ENCODE measurements at regions not wholly inside any gene's neighbourhood (a gene's known extent, or its start where the extent isn't known, plus 50 kb on each side); places are given as distances from the start of the nearest gene placed in this dataset.
A peak's percentile ranks its signal among the peaks of the same experiment; 100 is the strongest.

GRCh38 chr6:148602136-148602535, 144.7 kb upstream of the UST start:
- Mint-ChIP-seq H3K27ac (ENCODE audit: low read depth, unreplicated experiment) (no peak overlapping the region), H3K9me3 (ENCODE audit: unreplicated experiment) (peaks cover 8% of the 10 kb centered on the region), H3K36me3 (ENCODE audit: insufficient read depth, unreplicated experiment) (no peaks in the 10 kb centered on the region), H3K27me3 (ENCODE audit: insufficient read depth, unreplicated experiment) (no peaks in the 10 kb centered on the region), H3K4me1 (ENCODE audit: insufficient read depth, unreplicated experiment) (no peaks in the 10 kb centered on the region), H3K4me3 (ENCODE audit: unreplicated experiment) (no peak overlapping the region)
- TF ChIP-seq, protein P1, sequence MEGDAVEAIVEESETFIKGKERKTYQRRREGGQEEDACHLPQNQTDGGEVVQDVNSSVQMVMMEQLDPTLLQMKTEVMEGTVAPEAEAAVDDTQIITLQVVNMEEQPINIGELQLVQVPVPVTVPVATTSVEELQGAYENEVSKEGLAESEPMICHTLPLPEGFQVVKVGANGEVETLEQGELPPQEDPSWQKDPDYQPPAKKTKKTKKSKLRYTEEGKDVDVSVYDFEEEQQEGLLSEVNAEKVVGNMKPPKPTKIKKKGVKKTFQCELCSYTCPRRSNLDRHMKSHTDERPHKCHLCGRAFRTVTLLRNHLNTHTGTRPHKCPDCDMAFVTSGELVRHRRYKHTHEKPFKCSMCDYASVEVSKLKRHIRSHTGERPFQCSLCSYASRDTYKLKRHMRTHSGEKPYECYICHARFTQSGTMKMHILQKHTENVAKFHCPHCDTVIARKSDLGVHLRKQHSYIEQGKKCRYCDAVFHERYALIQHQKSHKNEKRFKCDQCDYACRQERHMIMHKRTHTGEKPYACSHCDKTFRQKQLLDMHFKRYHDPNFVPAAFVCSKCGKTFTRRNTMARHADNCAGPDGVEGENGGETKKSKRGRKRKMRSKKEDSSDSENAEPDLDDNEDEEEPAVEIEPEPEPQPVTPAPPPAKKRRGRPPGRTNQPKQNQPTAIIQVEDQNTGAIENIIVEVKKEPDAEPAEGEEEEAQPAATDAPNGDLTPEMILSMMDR (IDR thresholded peaks at IDR 0.05; ENCODE audit: unreplicated experiment) = no peak
- intact Hi-C loops (cut with micrococcal nuclease) = no loop called here
- POLR2A ChIA-PET = no interaction called here
- BruUV-seq (replicated peaks) = no TSS peak
- DNase-seq (ENCODE audit: unreplicated experiment) = no peak
- CTCF ChIA-PET = no interaction called here

DNA sequence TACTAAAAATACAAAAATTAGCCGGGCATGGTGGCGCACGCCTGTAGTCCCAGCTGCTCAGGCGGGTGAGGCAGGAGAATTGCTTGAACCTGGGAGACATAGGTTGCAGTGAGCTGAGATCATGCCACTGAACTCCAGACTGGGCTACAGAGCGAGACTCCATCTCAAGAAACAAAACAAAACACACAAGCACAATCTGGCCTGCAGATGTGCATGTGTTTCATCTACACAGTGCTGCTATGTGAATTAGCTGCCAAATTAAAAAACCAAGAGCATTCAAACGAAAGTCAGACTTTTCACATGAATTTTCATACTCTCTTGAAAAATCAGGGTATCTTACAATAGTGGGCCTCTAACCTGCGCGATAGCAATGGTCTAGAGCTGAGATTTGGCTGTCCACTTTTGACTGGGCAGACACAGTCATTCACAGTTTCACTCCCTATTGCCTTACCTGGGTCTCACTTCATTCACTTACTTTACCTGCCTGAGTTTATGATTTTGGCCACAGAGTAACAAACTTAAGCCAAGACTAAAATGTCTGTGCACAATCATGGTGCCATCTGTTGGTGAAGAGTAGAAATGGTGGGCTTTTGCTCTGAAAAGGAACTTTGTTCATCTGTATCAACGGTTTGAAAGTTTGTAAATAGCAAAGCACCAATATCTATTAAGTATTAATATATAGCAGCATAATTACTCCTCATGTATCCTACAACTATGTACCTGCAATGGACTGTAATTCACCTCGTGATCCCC, 138.5 kb upstream of the UST start:
- ChIA-PET POLR2A (interaction anchor here (0.6 to 0.7 kb wide), 3 partner anchors 10 to 380 kb away, joined by 3 read pairs; no protein-coding TSS in a partner anchor), CTCF (interaction anchor here (0.5 to 1.8 kb wide), 8 partner anchors 10 to 450 kb away, joined by 3 to 4 read pairs (median 4); no protein-coding TSS in a partner anchor)
- Mint-ChIP-seq H3K9me3 (ENCODE audit: unreplicated experiment) (peaks cover 8% of the 10 kb centered on the region), H3K4me3 (ENCODE audit: unreplicated experiment) (no peak overlapping the region), H3K4me1 (ENCODE audit: insufficient read depth, unreplicated experiment) (peaks cover 19% of the 10 kb centered on the region), H3K36me3 (ENCODE audit: insufficient read depth, unreplicated experiment) (peaks cover 6% of the 10 kb centered on the region), H3K27me3 (ENCODE audit: insufficient read depth, unreplicated experiment) (no peaks in the 10 kb centered on the region), H3K27ac (ENCODE audit: low read depth, unreplicated experiment) (no peak overlapping the region)
- intact Hi-C loops (cut with micrococcal nuclease) = no loop called here
- TF ChIP-seq, protein P1 (IDR thresholded peaks at IDR 0.05; ENCODE audit: unreplicated experiment) = peak; percentile 45
- peak; percentile 34 for DNase-seq (ENCODE audit: unreplicated experiment)
- no TSS peak for BruUV-seq (replicated peaks)

DNA sequence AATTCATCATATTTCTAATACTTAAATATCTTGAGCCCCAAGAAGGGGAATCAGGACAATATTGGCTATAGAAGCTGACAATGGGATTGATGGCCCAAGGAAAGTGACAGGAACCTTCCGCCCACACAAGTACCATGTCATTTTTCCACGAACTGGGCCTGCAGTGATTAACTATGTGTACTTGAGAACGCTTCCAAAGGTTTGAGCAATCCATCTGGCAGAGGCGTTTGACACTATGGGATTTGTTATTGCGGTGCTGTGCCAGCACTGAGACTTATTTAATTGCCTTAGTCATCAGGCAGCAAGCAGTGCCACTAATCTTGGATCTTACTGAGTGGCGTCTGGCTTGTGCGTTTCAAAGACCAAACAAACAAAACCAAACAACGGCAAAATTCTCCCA, 135.6 kb upstream of the UST start:
- intact Hi-C loops (cut with micrococcal nuclease) = no loop called here
- Mint-ChIP-seq H3K27ac (ENCODE audit: low read depth, unreplicated experiment) (no peak overlapping the region), H3K4me1 (ENCODE audit: insufficient read depth, unreplicated experiment) (peaks cover 19% of the 10 kb centered on the region), H3K27me3 (ENCODE audit: insufficient read depth, unreplicated experiment) (no peaks in the 10 kb centered on the region), H3K36me3 (ENCODE audit: insufficient read depth, unreplicated experiment) (peaks cover 6% of the 10 kb centered on the region), H3K9me3 (ENCODE audit: unreplicated experiment) (no peaks in the 10 kb centered on the region), H3K4me3 (ENCODE audit: unreplicated experiment) (no peak overlapping the region)
- TF ChIP-seq, protein P1 (IDR thresholded peaks at IDR 0.05; ENCODE audit: unreplicated experiment) = no peak
- peak; percentile 90 for DNase-seq (ENCODE audit: unreplicated experiment)
- no TSS peak for BruUV-seq (replicated peaks)
- ChIA-PET CTCF (interaction anchor here (1.2 to 1.9 kb wide), 2 partner anchors 33 to 336 kb away, joined by 3 to 6 read pairs; no protein-coding TSS in a partner anchor), POLR2A (interaction anchor here (0.6 to 0.9 kb wide), 2 partner anchors 89 to 891 kb away, joined by 3 to 4 read pairs; no protein-coding TSS in a partner anchor)

GRCh38 chr6:148612043-148612442, 134.8 kb upstream of the UST start:
- CTCF ChIA-PET = interaction anchor here (0.9 to 1.9 kb wide), 3 partner anchors 10 to 335 kb away, joined by 3 to 6 read pairs (median 4); no protein-coding TSS in a partner anchor

More at GRCh38 chr6:148612043-148612442, 134.8 kb upstream of the UST start:
- H3K4me1 Mint-ChIP-seq (ENCODE audit: insufficient read depth, unreplicated experiment) = peaks cover 19% of the 10 kb centered on the region
- H3K27ac Mint-ChIP-seq (ENCODE audit: low read depth, unreplicated experiment) = no peak overlapping the region
- no peak overlapping the region for H3K4me3 Mint-ChIP-seq (ENCODE audit: unreplicated experiment)
- TF ChIP-seq, protein P1 (IDR thresholded peaks at IDR 0.05; ENCODE audit: unreplicated experiment) = no peak
- no peaks in the 10 kb centered on the region for H3K27me3 Mint-ChIP-seq (ENCODE audit: insufficient read depth, unreplicated experiment)
- POLR2A ChIA-PET = interaction anchor here (0.5 to 0.8 kb wide), 3 partner anchors 14 to 346 kb away, joined by 3 to 4 read pairs (median 4); no protein-coding TSS in a partner anchor
- BruUV-seq (replicated peaks) = no TSS peak
- no peak for DNase-seq (ENCODE audit: unreplicated experiment)
- peaks cover 6% of the 10 kb centered on the region for H3K36me3 Mint-ChIP-seq (ENCODE audit: insufficient read depth, unreplicated experiment)
- intact Hi-C loops (cut with micrococcal nuclease) = no loop called here
- no peaks in the 10 kb centered on the region for H3K9me3 Mint-ChIP-seq (ENCODE audit: unreplicated experiment)

Data from MCF 10A (cell line).